MCF 10A (cell line): ENCODE measurements at regions not wholly inside any gene's neighbourhood (a gene's known extent, or its start where the extent isn't known, plus 50 kb on each side); places are given as distances from the start of the nearest gene placed in this dataset.

Source experiments
- BruUV-seq: library from RNA; stranded (reverse); fragments of 400-500 nt; replicated peaks from 2 replicates; lab custom pipeline; 2021; lab: Mats Ljungman, UMichigan
- CTCF ChIA-PET: fragments of 300-600 bp; sonication (Branson Sonifier 250); formaldehyde crosslinking; extraction: SDS; loops from one replicate; lab custom pipeline; 2021; ENCODE audit warnings: antibody characterized with exemption, inconsistent platforms; lab: Yijun Ruan, JAX
- POLR2A ChIA-PET: fragments of 300-600, 350-650 bp; sonication (Branson Sonifier 250); formaldehyde crosslinking; extraction: SDS; loops from one replicate; lab custom pipeline; 2020; ENCODE audit warnings: antibody characterized with exemption, inconsistent platforms; lab: Yijun Ruan, JAX
- DNase-seq: peaks from one replicate; pipeline ENCODE4 v3.0.0-alpha.2; 2018; ENCODE audit not compliant: unreplicated experiment
- H3K27ac Mint-ChIP-seq: one replicate; pipeline ENCODE4 v1.8.0; 2022; ENCODE audit warnings: mild to moderate bottlenecking, low read depth, mixed read lengths; ENCODE audit not compliant: unreplicated experiment
- H3K27me3 Mint-ChIP-seq: one replicate; pipeline ENCODE4 v1.8.0; 2022; ENCODE audit warnings: mixed read lengths; ENCODE audit not compliant: insufficient read depth, unreplicated experiment
- H3K36me3 Mint-ChIP-seq: one replicate; pipeline ENCODE4 v1.8.0; 2022; ENCODE audit warnings: mild to moderate bottlenecking, moderate library complexity, mixed read lengths; ENCODE audit not compliant: insufficient read depth, unreplicated experiment
- H3K4me1 Mint-ChIP-seq: one replicate; pipeline ENCODE4 v1.8.0; 2022; ENCODE audit warnings: mixed read lengths; ENCODE audit not compliant: insufficient read depth, unreplicated experiment
- H3K4me3 Mint-ChIP-seq: one replicate; pipeline ENCODE4 v1.8.0; 2022; ENCODE audit warnings: mild to moderate bottlenecking, moderate library complexity, mixed read lengths; ENCODE audit not compliant: unreplicated experiment
- H3K9me3 Mint-ChIP-seq: one replicate; pipeline ENCODE4 v1.8.0; 2022; ENCODE audit warnings: mixed read lengths; ENCODE audit not compliant: unreplicated experiment
- intact Hi-C: fragments of 100-400 bp; cut with micrococcal nuclease; formaldehyde crosslinking; loops from 2 replicates; pipeline ENCODE4 v1.14.1; 2022
- TF ChIP-seq, protein P1 (sequence below): fragments of 200-600 bp; IDR thresholded peaks from one replicate; pipeline ENCODE4 v1.8.0; 2022; ENCODE audit warnings: antibody characterized with exemption, mild to moderate bottlenecking; ENCODE audit not compliant: unreplicated experiment

DNA sequence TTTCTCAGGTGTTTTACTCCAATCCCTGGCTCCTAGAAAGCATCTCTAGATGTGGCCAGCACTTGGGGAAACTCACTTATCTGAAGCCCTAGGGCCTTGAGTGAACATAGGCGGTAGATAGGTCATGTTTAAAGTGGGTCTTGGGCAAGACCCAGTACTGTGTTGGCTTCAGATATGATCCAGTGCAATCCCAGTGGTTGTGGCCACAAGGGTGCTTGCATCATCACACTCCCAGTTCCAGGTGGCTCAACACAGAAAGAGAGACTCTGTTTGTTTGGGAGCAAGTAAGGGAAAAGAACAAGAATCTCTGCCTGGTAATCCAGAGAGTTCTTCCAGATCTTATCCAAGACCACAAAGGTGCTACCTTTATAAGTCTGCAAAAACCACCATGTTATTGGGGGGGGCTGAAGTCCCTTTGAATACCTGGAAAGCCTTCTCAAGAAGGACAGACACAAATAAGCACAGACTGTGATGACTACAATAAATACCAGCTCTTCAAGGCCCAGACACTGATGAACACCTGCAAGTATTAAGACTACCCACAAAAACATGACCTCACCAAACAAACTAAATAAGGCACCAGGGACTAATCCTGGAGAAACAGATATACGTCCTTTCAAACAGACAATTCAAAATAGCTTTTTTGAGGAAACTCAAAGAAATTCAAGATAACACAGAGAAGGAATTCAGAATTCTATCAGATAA is 114.7 kb downstream of the LURAP1L start:
- H3K4me1 Mint-ChIP-seq, result peaks cover 6% of the 10 kb centered on the region
- intact Hi-C loops, result loop anchor here (10.0 kb wide), 1 partner anchor 85 kb away; no protein-coding TSS in a partner anchor
- CTCF ChIA-PET, result interaction anchor here (0.8 to 1.9 kb wide), 3 partner anchors 113 to 187 kb away, joined by 4 to 5 read pairs (median 4); partner anchors contain the start of gene LURAP1L

DNA sequence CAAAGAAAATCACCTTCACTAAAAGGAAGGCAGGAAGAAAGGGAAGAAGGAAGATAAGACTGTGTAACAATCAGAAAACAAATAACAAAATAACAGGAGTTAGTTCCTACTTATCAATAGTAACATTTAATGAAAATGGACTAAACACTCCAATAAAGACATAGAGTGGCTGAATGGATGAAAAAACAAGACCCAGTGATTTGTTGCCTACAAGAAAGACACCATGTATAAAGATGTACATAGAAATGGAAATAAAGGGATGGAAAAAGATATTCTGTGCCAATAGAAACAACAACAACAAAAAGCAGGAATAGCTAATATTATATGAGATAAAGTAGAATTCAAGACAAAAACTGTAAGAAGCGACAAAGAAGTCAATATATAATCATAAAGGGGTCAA is 116.8 kb downstream of the LURAP1L start:
- intact Hi-C loops, result loop anchor here (10.0 kb wide), 1 partner anchor 83 kb away; no protein-coding TSS in a partner anchor
- BruUV-seq, result no TSS peak
- ChIA-PET POLR2A (interaction anchor here (0.6 kb wide), 1 partner anchor 48 kb away, joined by 3 read pairs; no protein-coding TSS in a partner anchor), CTCF (interaction anchor here (0.7 to 1.0 kb wide), 3 partner anchors 157 to 1292 kb away, joined by 3 to 4 read pairs (median 4); no protein-coding TSS in a partner anchor)
- no peaks in the 10 kb centered on the region for H3K4me1 Mint-ChIP-seq
- H3K9me3 Mint-ChIP-seq, result peaks cover 33% of the 10 kb centered on the region
- no peak overlapping the region for H3K27ac Mint-ChIP-seq
- TF ChIP-seq, protein P1, sequence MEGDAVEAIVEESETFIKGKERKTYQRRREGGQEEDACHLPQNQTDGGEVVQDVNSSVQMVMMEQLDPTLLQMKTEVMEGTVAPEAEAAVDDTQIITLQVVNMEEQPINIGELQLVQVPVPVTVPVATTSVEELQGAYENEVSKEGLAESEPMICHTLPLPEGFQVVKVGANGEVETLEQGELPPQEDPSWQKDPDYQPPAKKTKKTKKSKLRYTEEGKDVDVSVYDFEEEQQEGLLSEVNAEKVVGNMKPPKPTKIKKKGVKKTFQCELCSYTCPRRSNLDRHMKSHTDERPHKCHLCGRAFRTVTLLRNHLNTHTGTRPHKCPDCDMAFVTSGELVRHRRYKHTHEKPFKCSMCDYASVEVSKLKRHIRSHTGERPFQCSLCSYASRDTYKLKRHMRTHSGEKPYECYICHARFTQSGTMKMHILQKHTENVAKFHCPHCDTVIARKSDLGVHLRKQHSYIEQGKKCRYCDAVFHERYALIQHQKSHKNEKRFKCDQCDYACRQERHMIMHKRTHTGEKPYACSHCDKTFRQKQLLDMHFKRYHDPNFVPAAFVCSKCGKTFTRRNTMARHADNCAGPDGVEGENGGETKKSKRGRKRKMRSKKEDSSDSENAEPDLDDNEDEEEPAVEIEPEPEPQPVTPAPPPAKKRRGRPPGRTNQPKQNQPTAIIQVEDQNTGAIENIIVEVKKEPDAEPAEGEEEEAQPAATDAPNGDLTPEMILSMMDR, result no peak
- H3K36me3 Mint-ChIP-seq, result no peaks in the 10 kb centered on the region
- H3K27me3 Mint-ChIP-seq, result no peaks in the 10 kb centered on the region
- H3K4me3 Mint-ChIP-seq, result no peak overlapping the region
- no peak for DNase-seq

More for the DNA sequence above, 114.7 kb downstream of the LURAP1L start:
- DNase-seq, result peak; percentile 8
- TF ChIP-seq, protein P1, result no peak
- POLR2A ChIA-PET, result interaction anchor here (0.6 to 1.0 kb wide), 4 partner anchors 57 to 336 kb away, joined by 3 to 4 read pairs (median 3); no protein-coding TSS in a partner anchor
- Mint-ChIP-seq H3K4me3 (no peak overlapping the region), H3K9me3 (peaks cover 26% of the 10 kb centered on the region), H3K27ac (no peak overlapping the region), H3K27me3 (no peaks in the 10 kb centered on the region), H3K36me3 (no peaks in the 10 kb centered on the region)
- BruUV-seq, result no TSS peak

DNA sequence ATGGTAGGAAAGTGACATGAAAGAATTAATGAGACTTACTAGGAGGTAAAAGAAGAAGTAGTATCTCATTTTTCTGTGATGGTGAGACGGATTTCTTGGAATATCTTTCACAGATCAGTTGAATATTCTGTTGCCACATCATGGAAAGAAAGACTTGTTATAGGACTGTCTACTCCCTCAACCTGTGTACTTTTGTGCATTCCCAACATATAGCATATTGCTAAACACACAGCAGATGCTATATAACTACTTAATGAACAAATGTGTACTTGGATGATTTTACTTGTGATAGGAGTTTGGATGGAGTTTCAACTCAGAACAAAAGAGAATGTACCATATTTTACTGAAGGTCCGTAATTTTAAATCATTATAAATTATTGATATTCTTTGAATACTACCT is 128.5 kb downstream of the LURAP1L start:
- POLR2A ChIA-PET, result no interaction called here
- no TSS peak for BruUV-seq
- intact Hi-C loops, result no loop called here
- H3K4me1 Mint-ChIP-seq, result no peaks in the 10 kb centered on the region
- no peaks in the 10 kb centered on the region for H3K36me3 Mint-ChIP-seq
- H3K27ac Mint-ChIP-seq, result no peak overlapping the region
- CTCF ChIA-PET, result no interaction called here
- H3K9me3 Mint-ChIP-seq, result peaks cover 20% of the 10 kb centered on the region
- no peak overlapping the region for H3K4me3 Mint-ChIP-seq
- DNase-seq, result no peak
- H3K27me3 Mint-ChIP-seq, result no peaks in the 10 kb centered on the region
- TF ChIP-seq, protein P1, result no peak

DNA sequence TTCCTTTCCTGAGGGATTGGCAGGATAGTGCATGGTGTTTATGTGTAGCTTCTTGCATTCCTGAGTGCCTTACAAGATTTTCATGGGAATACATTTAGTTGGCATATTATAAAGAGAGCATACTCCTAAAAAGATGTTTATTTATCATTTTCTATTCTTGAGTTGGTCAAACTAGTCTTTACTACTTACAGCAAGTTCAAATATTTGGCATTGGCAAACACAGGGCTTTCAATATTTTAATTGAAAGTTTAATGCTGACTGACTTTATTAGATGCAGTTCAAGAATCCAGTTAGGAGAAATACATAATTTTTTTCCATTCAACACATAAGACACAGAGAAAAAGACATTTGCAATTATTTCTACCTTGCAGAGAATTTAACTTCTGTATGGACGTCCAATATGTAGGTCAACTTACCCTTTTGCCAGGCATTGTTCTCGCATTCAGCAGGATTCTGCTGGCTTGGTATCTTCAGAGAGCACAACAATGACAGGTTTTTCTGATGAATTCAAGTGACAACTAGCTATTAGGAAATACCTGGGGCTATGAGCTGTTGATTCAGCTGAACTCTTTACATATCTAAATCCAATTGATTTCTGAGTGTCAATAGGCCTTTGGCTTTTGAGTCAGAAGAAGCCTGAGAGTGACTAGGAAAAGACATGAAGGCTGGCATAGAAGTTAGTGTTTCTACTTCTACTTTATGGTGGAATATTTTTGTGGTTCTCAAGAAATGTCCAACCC is 129.6 kb downstream of the LURAP1L start:
- H3K27me3 Mint-ChIP-seq, result no peaks in the 10 kb centered on the region
- no TSS peak for BruUV-seq
- no peak overlapping the region for H3K4me3 Mint-ChIP-seq
- no peaks in the 10 kb centered on the region for H3K36me3 Mint-ChIP-seq
- intact Hi-C loops, result no loop called here
- ChIA-PET POLR2A (no interaction called here), CTCF (no interaction called here)
- TF ChIP-seq, protein P1, result no peak
- H3K9me3 Mint-ChIP-seq, result peaks cover 11% of the 10 kb centered on the region
- no peak for DNase-seq
- no peaks in the 10 kb centered on the region for H3K4me1 Mint-ChIP-seq
- no peak overlapping the region for H3K27ac Mint-ChIP-seq
